Epithelial cell of esophagus (primary cell): ENCODE measurements at regions not wholly inside any gene's neighbourhood (a gene's known extent, or its start where the extent isn't known, plus 50 kb on each side); places are given as distances from the start of the nearest gene placed in this dataset.
"Not testable (repeated sequence)": the region's sequence is repeated elsewhere in the genome, so short reads cannot be mapped to it uniquely, and the experiment has no call there.

Experiments used
- DNase-seq: peaks from one replicate; pipeline ENCODE4 v3.0.0; 2010; ENCODE audit warnings: low read depth
- H3K4me3 ChIP-seq: 2 replicates; pipeline ENCODE4 v1.5.1; 2011; ENCODE audit warnings: mild to moderate bottlenecking, low read length, control low read depth

GRCh38 chr9:67635067-67635466 is 223.7 kb upstream of the ANKRD20A1 start:
- not testable (repeated sequence) for H3K4me3 ChIP-seq, DNase-seq

- not testable (repeated sequence) for DNase-seq, H3K4me3 ChIP-seq
Measured at GRCh38 chr9:67611900-67612299, 246.8 kb upstream of the ANKRD20A1 start.

DNA sequence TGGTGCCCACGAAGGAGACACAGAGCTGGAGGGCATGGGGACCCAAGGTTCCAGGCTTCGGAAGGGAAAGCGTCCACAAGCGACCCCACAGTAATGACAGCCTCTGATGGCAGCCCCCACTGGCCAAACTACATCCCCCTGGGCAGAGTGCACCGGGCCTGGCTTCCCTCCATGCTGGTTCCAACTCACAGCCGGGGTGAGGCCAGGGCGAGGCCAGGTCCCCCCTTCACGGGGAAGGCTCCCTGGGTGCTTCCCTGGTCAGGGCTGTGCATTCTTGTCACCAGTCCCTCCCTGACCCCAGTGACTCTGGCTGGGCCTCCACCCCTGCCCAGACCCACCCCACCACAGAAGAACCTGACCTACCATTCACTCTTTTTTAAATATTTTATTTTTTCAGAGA is 248.9 kb upstream of the ANKRD20A1 start:
- H3K4me3 ChIP-seq, DNase-seq: not testable (repeated sequence)

DNA sequence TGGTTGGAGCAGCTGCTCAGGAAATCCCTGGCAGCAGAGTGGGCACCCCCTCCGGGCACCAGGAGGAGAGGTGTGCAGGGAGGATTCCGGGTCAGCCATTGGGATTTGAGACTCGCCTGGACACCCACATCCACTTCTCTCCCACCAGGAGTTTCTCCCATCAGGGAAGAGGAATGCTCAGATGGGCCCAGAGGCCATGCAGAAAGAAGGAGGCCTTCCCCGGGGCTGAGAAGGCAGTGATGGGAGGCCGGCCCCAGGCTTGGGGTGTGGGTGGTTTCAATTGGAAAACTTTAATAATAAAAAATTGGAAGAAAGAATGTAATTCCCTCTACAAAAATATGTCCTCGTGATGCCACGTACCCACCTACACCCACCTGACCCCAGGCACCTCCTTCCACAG is 249.3 kb upstream of the ANKRD20A1 start:
- H3K4me3 ChIP-seq, DNase-seq: not testable (repeated sequence)

DNA sequence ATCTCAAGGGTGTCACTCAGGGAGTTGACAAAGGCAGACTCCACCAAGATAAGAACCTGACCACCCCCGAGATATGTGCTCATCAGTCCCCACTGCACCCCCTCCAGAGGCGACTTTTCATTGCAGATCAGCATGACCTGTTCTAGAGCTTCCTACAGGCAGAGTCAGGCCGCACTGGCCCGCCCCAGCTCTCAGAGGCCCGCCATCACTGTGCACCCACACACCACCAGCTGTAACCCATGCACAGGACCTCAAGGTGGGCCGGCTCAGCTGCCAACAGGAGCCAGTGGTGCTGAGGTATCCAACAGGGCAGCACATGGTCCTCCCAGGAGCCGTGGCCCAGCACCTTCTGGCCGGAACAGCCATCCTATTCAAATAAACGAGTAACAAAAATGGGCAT is 253.6 kb upstream of the ANKRD20A1 start:
- H3K4me3 ChIP-seq, DNase-seq: not testable (repeated sequence)

DNA sequence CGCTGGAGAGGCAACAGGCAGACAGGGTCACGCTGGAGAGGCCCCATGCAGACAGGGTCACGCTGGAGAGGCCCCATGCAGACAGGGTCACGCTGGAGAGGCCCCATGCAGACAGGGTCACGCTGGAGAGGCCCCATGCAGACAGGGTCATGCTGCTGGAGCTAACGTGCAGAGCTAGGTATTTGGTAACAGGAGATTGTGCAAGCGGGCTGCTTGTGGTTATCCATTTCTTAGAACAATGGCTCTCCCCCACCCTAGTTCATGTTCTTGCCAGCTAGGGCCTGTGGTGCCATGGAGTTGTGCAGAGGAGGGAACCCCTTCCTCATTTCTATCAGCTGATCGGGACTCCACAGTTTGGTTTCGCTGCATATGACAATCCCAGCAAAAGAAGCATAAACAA is 255.1 kb upstream of the ANKRD20A1 start:
- not testable (repeated sequence) for H3K4me3 ChIP-seq, DNase-seq

GRCh38 chr9:67592424-67592823 is 266.3 kb upstream of the ANKRD20A1 start:
- H3K4me3 ChIP-seq, DNase-seq: not testable (repeated sequence)

- not testable (repeated sequence) for DNase-seq, H3K4me3 ChIP-seq
Measured at GRCh38 chr9:67555874-67556273, 302.9 kb upstream of the ANKRD20A1 start.

DNA sequence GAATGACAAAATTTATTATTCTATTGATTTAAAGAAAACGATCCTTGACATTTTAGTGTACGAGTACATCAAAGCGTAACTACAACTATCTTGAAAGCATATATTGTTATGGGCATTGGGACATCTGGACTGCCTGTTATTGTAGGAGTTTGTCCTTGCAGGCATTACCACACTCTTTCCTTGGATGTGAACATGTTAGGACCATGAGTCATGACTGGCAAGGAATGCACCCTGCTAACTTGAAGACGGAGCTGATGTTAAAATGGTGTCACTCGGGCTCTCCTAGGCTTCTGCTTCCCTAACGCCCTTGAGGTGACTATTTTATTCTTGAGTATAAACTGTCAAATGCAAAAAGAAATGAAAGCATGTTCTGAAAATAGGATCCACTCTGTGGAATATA is 308.7 kb upstream of the ANKRD20A1 start:
- H3K4me3 ChIP-seq, DNase-seq: not testable (repeated sequence)

DNA sequence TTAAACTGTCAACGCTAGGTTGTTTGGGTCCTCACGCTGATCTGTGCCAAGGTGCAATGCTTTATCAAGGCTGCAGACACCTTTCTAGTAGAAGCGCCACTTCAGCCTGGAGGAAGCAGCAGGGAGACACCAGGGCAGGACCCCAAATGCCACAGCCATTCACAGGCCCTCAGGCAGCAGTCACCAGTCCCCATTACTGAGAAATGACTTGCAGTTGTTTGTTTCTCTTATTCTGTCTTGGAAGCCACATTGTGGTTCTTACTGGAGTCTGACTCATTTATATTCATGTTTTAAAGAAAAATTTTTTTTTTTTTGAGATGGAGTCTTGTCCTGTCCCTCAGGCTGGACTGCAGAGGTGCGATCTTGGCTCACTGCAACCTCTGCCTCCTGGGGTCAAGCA is 328.9 kb upstream of the ANKRD20A1 start:
- not testable (repeated sequence) for H3K4me3 ChIP-seq, DNase-seq

DNA sequence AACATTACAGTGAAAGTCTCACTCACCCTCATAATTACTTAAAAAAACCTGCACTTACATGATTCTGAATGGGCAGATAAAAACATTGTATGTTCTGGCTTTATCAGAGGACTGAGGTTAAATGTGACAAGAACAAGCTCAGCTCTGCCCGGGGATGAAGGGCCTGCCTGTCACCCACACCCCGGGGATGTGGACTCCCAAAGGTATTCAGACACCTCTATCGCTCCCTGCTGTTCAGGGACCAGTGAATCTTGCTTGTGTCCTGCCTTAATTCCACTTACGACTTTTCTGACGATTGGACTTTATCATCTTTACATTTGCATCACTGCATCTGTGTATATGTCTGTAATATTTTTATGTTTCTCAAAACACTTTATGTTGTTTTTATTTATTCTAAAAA is 341.8 kb upstream of the ANKRD20A1 start:
- not testable (repeated sequence) for H3K4me3 ChIP-seq

DNA sequence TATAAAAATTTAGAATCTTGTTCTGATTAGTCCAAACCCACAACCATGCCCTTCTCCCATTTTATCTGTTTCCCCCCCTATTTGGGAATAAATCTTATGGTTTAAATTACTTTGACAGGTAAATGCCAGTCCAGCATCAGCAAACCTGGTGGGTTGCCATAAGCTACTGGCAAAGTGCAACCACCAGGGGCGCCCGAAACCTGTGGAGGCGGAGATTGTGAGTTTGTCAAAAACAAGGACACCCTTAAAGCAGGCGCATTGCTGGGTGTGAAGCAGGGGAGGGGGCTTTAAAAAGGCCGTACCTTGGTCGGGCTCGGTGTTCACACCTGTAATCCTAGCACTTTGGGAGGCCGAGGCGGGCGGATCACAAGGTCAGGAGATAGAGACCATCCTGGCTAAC is 344.1 kb upstream of the ANKRD20A1 start:
- not testable (repeated sequence) for DNase-seq, H3K4me3 ChIP-seq

More for the DNA sequence above, 341.8 kb upstream of the ANKRD20A1 start:
- not testable (repeated sequence) for DNase-seq

DNA sequence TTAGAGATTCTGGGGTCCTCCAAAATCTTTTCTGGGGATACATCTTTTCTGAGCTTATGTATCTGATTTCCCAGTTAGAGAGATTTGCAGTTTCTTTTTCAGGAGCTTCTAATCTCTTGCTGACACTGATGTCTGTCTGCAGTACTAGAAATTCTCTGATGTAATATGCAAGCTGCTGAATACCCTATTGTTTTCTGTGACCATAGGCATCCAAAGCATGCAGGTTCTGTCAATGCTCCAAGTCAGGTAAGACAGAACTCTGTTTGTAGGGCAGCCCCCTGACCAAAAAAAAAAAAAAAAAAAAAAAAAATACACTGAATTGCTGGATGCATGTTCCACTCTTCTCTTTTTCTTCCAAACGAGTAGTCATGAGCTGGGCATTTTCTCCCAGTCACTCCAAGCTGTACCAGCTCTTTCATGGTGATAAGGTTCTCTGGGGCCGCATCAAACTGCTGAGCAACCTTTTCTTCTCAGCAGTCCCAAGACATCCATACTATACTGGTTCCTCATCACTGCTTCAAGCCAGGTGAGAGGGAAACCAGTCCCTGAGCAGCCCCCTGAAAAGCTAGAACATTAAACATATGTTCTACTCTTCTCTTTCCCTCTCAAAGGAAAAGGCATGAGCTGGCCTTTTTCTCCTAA is 354.9 kb upstream of the ANKRD20A1 start:
- not testable (repeated sequence) for DNase-seq, H3K4me3 ChIP-seq

- DNase-seq, H3K4me3 ChIP-seq: not testable (repeated sequence)
Measured at GRCh38 chr9:67492028-67492427, 366.7 kb upstream of the ANKRD20A1 start.

GRCh38 chr9:67477465-67477864 is 381.3 kb upstream of the ANKRD20A1 start:
- DNase-seq, H3K4me3 ChIP-seq: not testable (repeated sequence)

DNA sequence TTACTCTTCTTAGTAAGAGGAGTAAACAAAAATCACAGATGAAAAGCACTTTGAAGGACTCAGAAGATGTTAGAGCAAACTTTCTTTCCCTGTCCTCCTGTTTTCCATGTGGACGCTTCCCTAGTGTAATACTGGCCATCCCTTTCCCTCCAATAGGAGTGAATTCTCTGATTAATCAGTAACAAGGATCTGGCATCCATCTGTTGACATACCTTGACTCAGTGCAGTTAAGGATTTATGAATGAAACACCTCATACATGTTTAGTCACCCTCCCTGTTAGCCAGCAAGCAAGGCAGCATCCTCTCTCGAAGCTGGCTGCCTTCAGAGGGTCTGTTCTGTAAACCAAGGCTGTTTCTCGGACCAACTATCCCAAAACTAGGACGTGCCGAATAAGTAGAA is 388.0 kb upstream of the ANKRD20A1 start:
- not testable (repeated sequence) for H3K4me3 ChIP-seq, DNase-seq

GRCh38 chr9:67468326-67468725 is 390.4 kb upstream of the ANKRD20A1 start:
- DNase-seq, H3K4me3 ChIP-seq: not testable (repeated sequence)

DNA sequence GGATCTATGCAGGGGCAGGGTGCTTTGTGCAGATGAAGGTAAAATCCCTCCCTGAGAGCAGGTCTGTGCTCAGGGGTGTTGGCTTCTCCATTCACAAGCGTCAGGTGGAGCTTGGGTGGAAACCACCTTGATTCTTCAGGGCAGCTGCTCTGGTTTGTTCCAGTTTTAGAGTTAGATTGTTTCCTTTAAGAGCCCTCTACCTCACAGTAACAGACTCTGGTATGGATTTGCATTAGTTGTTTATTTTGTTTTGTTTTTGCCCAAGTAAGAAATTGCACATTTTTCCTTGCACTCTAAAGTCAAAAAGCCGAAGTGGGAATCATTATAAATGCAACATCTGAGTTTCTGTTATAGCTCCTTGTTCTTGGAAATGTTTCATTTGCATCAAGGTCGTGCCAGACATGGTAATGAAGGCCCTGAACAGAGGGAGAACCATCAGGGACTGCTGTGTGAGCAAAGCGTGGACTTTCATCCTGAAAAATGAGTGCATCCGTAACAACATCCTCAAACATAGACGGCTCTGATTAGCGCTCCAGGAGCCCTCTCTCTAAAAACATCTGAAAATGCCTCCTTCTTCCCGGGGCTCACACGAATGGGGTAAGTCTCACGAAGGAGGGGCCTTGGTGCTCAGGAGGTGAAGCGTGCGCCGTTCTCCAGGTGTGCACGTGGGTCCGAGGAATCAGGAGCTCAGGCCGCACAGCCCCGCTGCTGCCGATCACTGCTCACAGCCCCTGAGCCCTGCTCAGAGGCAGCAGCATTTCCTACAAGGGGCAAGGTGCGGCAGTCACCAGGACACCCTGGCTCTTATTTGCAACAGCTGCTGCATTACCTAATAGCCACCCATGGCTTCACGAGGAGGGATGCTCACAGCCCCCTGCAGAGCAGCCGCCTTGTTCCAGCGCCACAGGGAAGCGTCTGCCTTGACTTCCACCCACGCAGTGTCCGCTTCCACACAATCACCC is 396.7 kb upstream of the ANKRD20A1 start:
- H3K4me3 ChIP-seq, DNase-seq: not testable (repeated sequence)

- not testable (repeated sequence) for H3K4me3 ChIP-seq, DNase-seq
Measured at GRCh38 chr9:67452941-67453340, 405.8 kb upstream of the ANKRD20A1 start.

GRCh38 chr9:67442313-67442712 is 416.4 kb upstream of the ANKRD20A1 start:
- not testable (repeated sequence) for H3K4me3 ChIP-seq, DNase-seq
